ENCODE measurements at regions not wholly inside any gene's neighbourhood (a gene's known extent, or its start where the extent isn't known, plus 50 kb on each side); places are given as distances from the start of the nearest gene placed in this dataset.
"Not testable (repeated sequence)": the region's sequence is repeated elsewhere in the genome, so short reads cannot be mapped to it uniquely, and the experiment has no call there.

DNA sequence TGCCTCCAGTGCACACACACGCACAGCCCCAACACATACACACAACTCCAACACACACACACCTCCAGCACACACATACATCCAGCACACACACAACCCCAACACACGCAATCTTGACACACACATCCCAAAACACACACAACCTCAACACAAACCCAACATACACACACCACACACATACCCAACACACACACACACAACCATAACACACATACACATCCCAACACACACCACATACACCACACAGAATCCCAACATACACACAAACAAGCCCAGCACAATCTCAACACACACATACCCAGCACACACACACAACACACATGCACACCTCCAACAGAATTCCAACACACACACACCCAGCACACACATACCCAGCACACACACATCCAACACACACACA, 301.1 kb downstream of the ABCC12 start:
- no peak overlapping the region for H3K4me3 Mint-ChIP-seq
- H3K27me3 Mint-ChIP-seq (ENCODE audit: low read depth) = no peaks in the 10 kb centered on the region
- H3K36me3 Mint-ChIP-seq (ENCODE audit: low read depth) = no peaks in the 10 kb centered on the region
- peaks cover 15% of the 10 kb centered on the region for H3K9me3 Mint-ChIP-seq
- no peak overlapping the region for H3K27ac Mint-ChIP-seq
- no peaks in the 10 kb centered on the region for H3K4me1 Mint-ChIP-seq (ENCODE audit: low read depth)
- DNase-seq (ENCODE audit: low spot score) = no peak

- no peak overlapping the region for H3K27ac Mint-ChIP-seq
- DNase-seq (ENCODE audit: low spot score) = no peak
- H3K36me3 Mint-ChIP-seq (ENCODE audit: low read depth) = no peaks in the 10 kb centered on the region
- H3K4me3 Mint-ChIP-seq = no peak overlapping the region
- no peaks in the 10 kb centered on the region for H3K27me3 Mint-ChIP-seq (ENCODE audit: low read depth)
- H3K4me1 Mint-ChIP-seq (ENCODE audit: low read depth) = no peaks in the 10 kb centered on the region
- peaks cover 15% of the 10 kb centered on the region for H3K9me3 Mint-ChIP-seq
Measured at GRCh38 chr16:47852991-47853390, 302.8 kb downstream of the ABCC12 start.

GRCh38 chr16:47851146-47851545, 304.6 kb downstream of the ABCC12 start:
- Mint-ChIP-seq H3K4me1 (ENCODE audit: low read depth) (no peaks in the 10 kb centered on the region), H3K9me3 (peaks cover 15% of the 10 kb centered on the region), H3K4me3 (no peak overlapping the region), H3K27ac (no peak overlapping the region), H3K36me3 (ENCODE audit: low read depth) (no peaks in the 10 kb centered on the region), H3K27me3 (ENCODE audit: low read depth) (no peaks in the 10 kb centered on the region)
- DNase-seq (ENCODE audit: low spot score) = no peak

DNA sequence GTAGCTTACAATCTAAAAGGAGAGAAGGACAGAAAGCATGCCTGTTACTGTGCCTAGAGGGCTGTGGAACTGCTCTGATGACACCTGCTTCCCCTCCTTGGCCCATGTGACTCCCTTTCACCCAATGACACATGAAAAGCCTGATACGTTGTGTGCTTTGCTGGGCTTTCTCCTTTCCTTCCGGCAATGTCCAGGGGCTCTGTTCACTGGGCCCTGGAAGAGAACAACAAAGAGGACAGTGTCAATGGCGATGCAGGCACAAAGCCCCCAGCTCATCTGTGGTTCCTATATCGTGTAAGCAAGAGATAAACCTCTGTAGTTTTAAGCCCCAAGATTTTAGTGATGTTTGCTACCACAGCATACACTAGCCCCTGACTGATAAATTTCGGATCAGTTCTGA, 306.1 kb downstream of the ABCC12 start:
- Mint-ChIP-seq H3K27ac (no peak overlapping the region), H3K9me3 (peaks cover 10% of the 10 kb centered on the region), H3K36me3 (ENCODE audit: low read depth) (no peaks in the 10 kb centered on the region), H3K4me3 (no peak overlapping the region), H3K27me3 (ENCODE audit: low read depth) (no peaks in the 10 kb centered on the region), H3K4me1 (ENCODE audit: low read depth) (no peaks in the 10 kb centered on the region)
- no peak for DNase-seq (ENCODE audit: low spot score)

DNA sequence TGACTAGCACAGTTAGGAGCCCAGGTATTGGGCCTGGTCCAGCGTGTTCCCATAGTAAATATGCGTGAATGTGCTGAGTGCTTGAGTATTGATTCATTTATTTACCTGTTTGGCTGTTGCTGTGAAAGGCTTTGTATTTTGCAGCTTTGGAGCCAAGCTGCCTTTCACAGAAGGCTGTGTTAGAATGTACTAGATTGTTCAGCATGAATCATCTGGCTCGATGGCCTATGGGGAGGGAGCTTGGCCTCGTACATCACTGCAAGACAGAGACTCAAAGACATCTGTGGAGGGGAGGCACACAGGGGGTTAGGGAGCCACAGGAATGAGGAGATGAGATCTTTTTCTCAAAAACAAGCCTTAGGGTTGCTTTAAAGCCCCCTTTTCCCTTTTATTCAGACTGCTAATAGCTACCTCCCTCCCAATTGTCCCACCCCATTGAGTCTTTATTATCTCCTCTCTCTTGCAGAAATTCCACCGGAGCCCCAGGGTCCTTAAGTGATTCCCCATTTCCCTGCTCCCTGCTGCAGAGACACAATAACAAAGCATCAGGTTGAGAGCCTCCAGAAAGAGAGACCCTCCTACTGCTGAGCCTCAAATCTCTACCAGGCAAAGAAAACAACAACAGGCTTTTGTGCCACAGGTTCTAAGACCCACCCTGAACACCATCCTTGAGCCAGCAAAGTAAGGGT, 307.2 kb downstream of the ABCC12 start:
- H3K9me3 Mint-ChIP-seq = no peaks in the 10 kb centered on the region
- H3K4me1 Mint-ChIP-seq (ENCODE audit: low read depth) = no peaks in the 10 kb centered on the region
- H3K36me3 Mint-ChIP-seq (ENCODE audit: low read depth) = no peaks in the 10 kb centered on the region
- no peak overlapping the region for H3K4me3 Mint-ChIP-seq
- H3K27me3 Mint-ChIP-seq (ENCODE audit: low read depth) = no peaks in the 10 kb centered on the region
- H3K27ac Mint-ChIP-seq = no peak overlapping the region
- DNase-seq (ENCODE audit: low spot score) = no peak

DNA sequence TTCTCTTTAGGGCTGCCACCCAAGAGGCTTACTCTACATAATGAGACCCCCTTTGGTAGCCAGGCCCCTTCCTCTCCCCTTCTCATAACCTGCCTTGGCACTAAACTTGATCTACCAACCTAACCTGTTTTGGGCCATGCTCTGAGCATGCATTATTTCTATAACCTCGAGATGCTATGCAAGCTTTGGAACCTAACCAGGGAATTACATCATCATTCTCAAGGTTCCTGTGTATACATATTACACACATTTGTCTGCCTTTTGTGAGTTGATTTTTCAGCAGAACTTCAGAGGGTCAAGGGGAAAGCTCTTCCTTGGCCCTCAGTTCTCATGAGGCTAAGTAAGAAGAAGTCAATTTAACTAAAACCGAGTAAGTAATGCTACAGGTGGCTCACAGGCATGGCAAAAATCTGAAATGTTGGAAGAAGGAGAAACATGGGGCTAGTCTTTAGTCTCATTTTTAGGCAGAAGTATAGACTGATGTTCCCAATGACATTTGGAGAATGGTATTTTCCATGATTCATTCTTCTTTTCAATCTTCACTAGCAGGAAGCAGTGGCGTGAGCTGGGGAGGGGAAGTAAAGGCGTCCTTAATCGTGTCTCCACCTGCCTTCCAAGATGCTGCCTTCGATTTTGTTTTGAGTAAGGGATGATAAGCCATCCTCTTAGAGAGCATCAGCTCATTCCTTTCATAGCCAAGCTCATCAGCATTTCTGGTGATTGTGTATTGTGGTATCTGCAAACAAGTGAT, 308.4 kb downstream of the ABCC12 start:
- no peak overlapping the region for H3K27ac Mint-ChIP-seq
- no peaks in the 10 kb centered on the region for H3K27me3 Mint-ChIP-seq (ENCODE audit: low read depth)
- no peak for DNase-seq (ENCODE audit: low spot score)
- H3K4me1 Mint-ChIP-seq (ENCODE audit: low read depth) = no peaks in the 10 kb centered on the region
- H3K4me3 Mint-ChIP-seq = no peak overlapping the region
- H3K36me3 Mint-ChIP-seq (ENCODE audit: low read depth) = no peaks in the 10 kb centered on the region
- H3K9me3 Mint-ChIP-seq = no peaks in the 10 kb centered on the region

DNA sequence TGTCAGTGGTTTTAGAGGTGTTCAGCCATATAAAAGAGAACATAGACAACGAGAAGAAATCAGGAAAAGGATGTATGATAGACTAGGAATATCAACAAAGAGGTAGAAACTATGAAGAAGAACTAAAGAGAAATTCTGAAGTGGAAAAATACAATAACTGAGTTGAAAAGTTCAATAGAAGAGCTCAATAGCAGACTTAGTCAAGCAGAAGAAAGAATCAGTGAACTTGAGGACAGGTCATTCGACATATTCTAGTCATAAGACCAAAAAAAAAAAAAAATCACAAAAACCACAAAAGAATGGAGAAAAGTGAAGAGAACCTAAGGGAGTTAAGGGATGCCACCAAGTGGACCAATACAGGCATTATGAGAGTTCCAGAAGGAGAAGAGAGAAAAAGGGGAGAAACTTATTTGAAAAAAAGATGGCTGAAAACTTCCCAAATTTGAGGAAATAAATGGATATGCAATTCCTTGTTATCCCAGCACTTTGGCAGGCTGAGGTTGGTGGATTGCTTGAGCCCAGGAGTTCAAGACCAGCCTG, 321.2 kb downstream of the ABCC12 start:
- Mint-ChIP-seq H3K4me1 (ENCODE audit: low read depth) (no peaks in the 10 kb centered on the region), H3K9me3 (peaks cover 32% of the 10 kb centered on the region), H3K36me3 (ENCODE audit: low read depth) (no peaks in the 10 kb centered on the region), H3K27me3 (ENCODE audit: low read depth) (no peaks in the 10 kb centered on the region), H3K27ac (no peak overlapping the region), H3K4me3 (no peak overlapping the region)
- DNase-seq (ENCODE audit: low spot score) = no peak

DNA sequence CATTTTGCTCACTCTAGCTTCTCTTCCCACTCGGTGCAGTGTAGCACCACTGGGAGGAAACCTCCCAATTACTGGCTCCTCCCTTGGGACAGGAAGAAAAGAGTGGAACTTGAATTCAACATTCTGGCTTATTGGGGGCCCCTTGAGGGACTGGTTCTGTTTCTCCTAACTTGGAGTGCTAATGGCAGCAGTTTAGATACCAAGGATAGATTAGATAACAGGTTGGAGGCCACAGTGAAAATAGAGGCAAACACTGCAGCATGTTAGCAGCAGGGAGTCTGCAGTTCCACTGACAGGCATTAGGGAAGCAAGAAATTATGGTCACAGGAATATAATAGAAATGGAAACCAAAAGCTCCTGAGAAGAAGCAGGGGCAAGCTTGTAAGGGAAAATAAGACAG, 322.0 kb downstream of the ABCC12 start:
- Mint-ChIP-seq H3K4me3 (no peak overlapping the region), H3K4me1 (ENCODE audit: low read depth) (no peaks in the 10 kb centered on the region)
- no peak for DNase-seq (ENCODE audit: low spot score)

DNA sequence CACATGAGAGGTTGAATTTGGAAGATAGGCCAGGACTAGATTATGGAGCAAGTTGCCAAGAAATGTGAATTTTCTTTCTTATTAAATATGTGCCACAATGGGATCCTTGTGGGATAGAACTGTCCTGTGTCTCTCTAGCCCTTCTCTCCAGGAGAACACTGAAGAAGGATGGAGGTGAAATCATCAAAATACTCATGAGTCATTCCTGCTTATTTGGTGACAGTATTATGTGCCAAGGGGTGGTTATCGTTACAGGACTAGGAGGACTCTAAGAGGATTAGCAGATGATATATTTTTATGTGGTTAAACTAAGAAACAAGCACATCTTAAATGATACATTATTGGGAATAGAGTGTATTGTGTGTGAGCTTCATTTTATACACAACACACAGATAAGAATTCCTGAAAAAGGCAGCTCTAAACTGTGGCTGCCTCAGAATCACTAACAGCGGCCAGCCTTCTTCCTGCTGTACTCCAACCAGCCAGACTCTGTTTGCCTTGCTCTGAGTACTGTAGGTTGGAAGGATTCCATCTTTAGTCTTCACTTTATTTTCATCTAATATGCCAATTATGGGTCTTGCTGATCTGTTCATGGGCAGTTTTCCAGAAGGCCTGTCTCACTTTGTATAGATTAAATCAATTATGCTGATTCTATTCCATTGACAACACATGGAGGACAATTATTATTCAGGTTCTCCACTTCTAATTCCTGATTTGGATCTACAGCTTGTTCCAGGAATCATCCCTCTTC, 325.8 kb downstream of the ABCC12 start:
- Mint-ChIP-seq H3K9me3 (peaks cover 35% of the 10 kb centered on the region), H3K36me3 (ENCODE audit: low read depth) (no peaks in the 10 kb centered on the region), H3K4me1 (ENCODE audit: low read depth) (no peaks in the 10 kb centered on the region), H3K27me3 (ENCODE audit: low read depth) (no peaks in the 10 kb centered on the region), H3K27ac (no peak overlapping the region), H3K4me3 (no peak overlapping the region)
- no peak for DNase-seq (ENCODE audit: low spot score)

More for the DNA sequence above, 322.0 kb downstream of the ABCC12 start:
- Mint-ChIP-seq H3K27me3 (ENCODE audit: low read depth) (no peaks in the 10 kb centered on the region), H3K36me3 (ENCODE audit: low read depth) (no peaks in the 10 kb centered on the region), H3K27ac (no peak overlapping the region), H3K9me3 (peaks cover 32% of the 10 kb centered on the region)

DNA sequence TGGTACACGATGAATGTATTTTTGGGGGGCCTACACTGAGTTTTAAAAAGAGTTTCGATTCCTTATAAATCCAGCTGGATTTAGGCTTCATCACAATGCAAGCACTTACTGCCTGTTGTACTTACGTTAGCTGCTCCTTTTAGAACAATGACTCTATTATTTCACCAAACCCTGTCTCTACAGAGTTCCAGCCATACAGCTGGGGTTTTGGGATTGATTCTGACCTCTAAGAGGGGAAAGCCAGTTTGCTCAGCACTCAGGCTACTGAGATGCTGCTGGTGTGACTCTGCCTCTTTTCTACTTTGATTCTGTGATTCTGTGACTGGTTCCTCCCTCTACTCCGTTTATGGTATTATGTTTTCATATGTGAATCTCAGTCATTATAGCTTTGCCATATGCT, 329.7 kb downstream of the ABCC12 start:
- H3K9me3 Mint-ChIP-seq = peaks cover 9% of the 10 kb centered on the region
- H3K36me3 Mint-ChIP-seq (ENCODE audit: low read depth) = no peaks in the 10 kb centered on the region
- H3K27me3 Mint-ChIP-seq (ENCODE audit: low read depth) = no peaks in the 10 kb centered on the region
- H3K4me1 Mint-ChIP-seq (ENCODE audit: low read depth) = no peaks in the 10 kb centered on the region
- no peak overlapping the region for H3K27ac Mint-ChIP-seq
- H3K4me3 Mint-ChIP-seq = no peak overlapping the region
- DNase-seq (ENCODE audit: low spot score) = no peak

GRCh38 chr16:47817048-47817447, 338.7 kb downstream of the ABCC12 start:
- DNase-seq (ENCODE audit: low spot score) = no peak
- no peak overlapping the region for H3K27ac Mint-ChIP-seq
- no peaks in the 10 kb centered on the region for H3K27me3 Mint-ChIP-seq (ENCODE audit: low read depth)
- H3K36me3 Mint-ChIP-seq (ENCODE audit: low read depth) = no peaks in the 10 kb centered on the region
- H3K4me1 Mint-ChIP-seq (ENCODE audit: low read depth) = no peaks in the 10 kb centered on the region
- H3K9me3 Mint-ChIP-seq = peaks cover 9% of the 10 kb centered on the region
- no peak overlapping the region for H3K4me3 Mint-ChIP-seq

DNA sequence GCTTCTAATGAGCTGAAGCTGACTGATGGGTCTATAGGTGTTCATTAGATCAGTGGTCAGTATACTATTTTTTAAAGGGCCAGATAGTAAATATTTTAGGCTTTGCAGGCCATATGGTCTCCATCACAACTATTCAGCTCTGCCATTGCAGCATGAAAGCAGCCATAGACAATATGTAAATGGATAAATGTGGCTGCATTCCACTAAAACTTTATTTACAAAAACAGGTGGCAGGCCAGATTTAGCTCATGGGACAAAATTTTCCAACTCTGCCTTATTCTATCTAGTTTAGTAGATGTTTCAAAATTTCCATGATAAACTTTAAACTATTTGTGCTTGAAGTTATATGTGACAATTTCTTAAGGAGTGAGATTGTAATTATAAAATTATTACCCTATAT, 339.3 kb downstream of the ABCC12 start:
- Mint-ChIP-seq H3K4me1 (ENCODE audit: low read depth) (no peaks in the 10 kb centered on the region), H3K36me3 (ENCODE audit: low read depth) (no peaks in the 10 kb centered on the region), H3K27me3 (ENCODE audit: low read depth) (no peaks in the 10 kb centered on the region), H3K9me3 (peaks cover 10% of the 10 kb centered on the region), H3K27ac (no peak overlapping the region), H3K4me3 (no peak overlapping the region)
- no peak for DNase-seq (ENCODE audit: low spot score)

DNA sequence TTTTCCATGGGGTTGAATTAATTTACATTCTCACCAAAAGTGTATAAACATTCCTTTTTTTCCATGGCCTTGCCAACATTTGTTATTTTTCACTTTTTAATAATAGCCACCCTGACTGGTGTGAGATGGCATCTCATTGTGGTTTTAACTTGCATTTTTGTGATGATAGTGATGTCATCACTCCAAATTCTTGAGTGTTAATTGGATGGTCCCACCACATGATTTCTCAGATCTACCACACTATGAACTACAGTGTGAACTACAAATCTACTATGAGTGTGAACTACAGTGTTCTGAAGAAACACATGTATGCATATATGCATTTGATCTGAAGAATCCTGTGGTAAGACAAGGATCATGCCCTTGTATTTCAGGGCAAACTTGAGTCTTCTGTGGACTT, 340.1 kb downstream of the ABCC12 start:
- H3K4me1 Mint-ChIP-seq (ENCODE audit: low read depth) = no peaks in the 10 kb centered on the region
- H3K27me3 Mint-ChIP-seq (ENCODE audit: low read depth) = no peaks in the 10 kb centered on the region
- no peaks in the 10 kb centered on the region for H3K36me3 Mint-ChIP-seq (ENCODE audit: low read depth)
- peaks cover 10% of the 10 kb centered on the region for H3K9me3 Mint-ChIP-seq
- no peak for DNase-seq (ENCODE audit: low spot score)
- H3K4me3 Mint-ChIP-seq = no peak overlapping the region
- H3K27ac Mint-ChIP-seq = no peak overlapping the region

- not testable (repeated sequence) for H3K9me3 Mint-ChIP-seq; H3K4me3 Mint-ChIP-seq; H3K27me3 Mint-ChIP-seq (ENCODE audit: low read depth); H3K27ac Mint-ChIP-seq; H3K4me1 Mint-ChIP-seq (ENCODE audit: low read depth); H3K36me3 Mint-ChIP-seq (ENCODE audit: low read depth); DNase-seq (ENCODE audit: low spot score)
Measured at GRCh38 chr16:47811758-47812157, 344.0 kb downstream of the ABCC12 start.
